Smooth muscle cell (in vitro differentiated cells): ENCODE measurements at regions not wholly inside any gene's neighbourhood (a gene's known extent, or its start where the extent isn't known, plus 50 kb on each side); places are given as distances from the start of the nearest gene placed in this dataset.
"Not testable (repeated sequence)": the region's sequence is repeated elsewhere in the genome, so short reads cannot be mapped to it uniquely, and the experiment has no call there.

Experiments used
- DNase-seq: peaks from one replicate; lab custom pipeline; 2025; ENCODE audit not compliant: unreplicated experiment; lab: John Stamatoyannopoulos, UW
- H2AFZ ChIP-seq: fragments of 200-600 bp; sonication (generic); 2 replicates; pipeline ENCODE4 v1.6.0; 2016; ENCODE audit warnings: antibody characterized with exemption, low read depth, mild to moderate bottlenecking
- H3F3A ChIP-seq: fragments of 200-600 bp; sonication (generic); 2 replicates; pipeline ENCODE4 v1.6.0; 2017; ENCODE audit warnings: antibody characterized with exemption, low read depth
- H3K27ac ChIP-seq: fragments of 200-600 bp; sonication (generic); 2 replicates; pipeline ENCODE4 v1.5.1; 2016; ENCODE audit warnings: low read depth, mild to moderate bottlenecking
- H3K27me3 ChIP-seq: fragments of 200-600 bp; sonication (generic); 2 replicates; pipeline ENCODE4 v1.6.1; 2016; ENCODE audit warnings: low read depth, mild to moderate bottlenecking
- H3K36me3 ChIP-seq: fragments of 200-600 bp; sonication (generic); 2 replicates; pipeline ENCODE4 v1.5.1; 2016; ENCODE audit warnings: low read depth
- H3K4me1 ChIP-seq: fragments of 200-600 bp; sonication (generic); 2 replicates; pipeline ENCODE4 v1.5.1; 2016; ENCODE audit warnings: low read depth
- H3K4me2 ChIP-seq: fragments of 200-600 bp; sonication (generic); 2 replicates; pipeline ENCODE4 v1.6.0; 2016; ENCODE audit warnings: mild to moderate bottlenecking
- H3K4me3 ChIP-seq: fragments of 200-600 bp; sonication (generic); 2 replicates; pipeline ENCODE4 v1.5.1; 2016; ENCODE audit warnings: mild to moderate bottlenecking
- H3K79me2 ChIP-seq: fragments of 200-600 bp; sonication (generic); 2 replicates; pipeline ENCODE4 v1.6.0; 2016; ENCODE audit warnings: low read depth, mild to moderate bottlenecking
- H3K9ac ChIP-seq: fragments of 200-600 bp; sonication (generic); 2 replicates; pipeline ENCODE4 v1.6.0; 2016; ENCODE audit warnings: low read depth
- H3K9me3 ChIP-seq: fragments of 200-600 bp; sonication (generic); replicated peaks from 2 replicates; pipeline ENCODE4 v1.5.1; 2016; ENCODE audit warnings: low read depth
- H4K20me1 ChIP-seq: fragments of 200-600 bp; sonication (generic); 2 replicates; pipeline ENCODE4 v1.6.0; 2016; ENCODE audit warnings: low read depth
- CTCF ChIP-seq: fragments of 200-600 bp; sonication (generic); IDR thresholded peaks from 2 replicates; pipeline ENCODE4 v1.5.1; 2017; ENCODE audit warnings: borderline replicate concordance, mild to moderate bottlenecking, antibody characterized with exemption; ENCODE audit not compliant: insufficient read depth, poor library complexity, severe bottlenecking
- WGBS: methylation state at CpG from one replicate; pipeline ENCODE4 v1.1.7; 2016; ENCODE audit warnings: low lambda C conversion rate; 5-methylcytosine and 5-hydroxymethylcytosine counted together

GRCh38 chr5:36795366-36795765 lies 81.2 kb upstream of the NIPBL start:
- Histone ChIP-seq H3K27me3 (peaks cover 11% of the 10 kb centered on the region), H3F3A (no peaks in the 10 kb centered on the region), H3K9me3 (no peaks in the 10 kb centered on the region), H4K20me1 (no peaks in the 10 kb centered on the region), H3K36me3 (no peaks in the 10 kb centered on the region), H3K27ac (no peak overlapping the region), H3K79me2 (no peaks in the 10 kb centered on the region), H2AFZ (no peak overlapping the region), H3K9ac (no peak overlapping the region), H3K4me1 (no peaks in the 10 kb centered on the region), H3K4me2 (no peak overlapping the region), H3K4me3 (no peak overlapping the region)
- DNase-seq = no peak
- 95% methylated on average over 4 of the region's 4 CpGs for WGBS
- TF ChIP-seq CTCF = no peak

GRCh38 chr5:36796155-36796554 lies 80.4 kb upstream of the NIPBL start:
- Histone ChIP-seq H3K9me3 (no peaks in the 10 kb centered on the region), H3K36me3 (no peaks in the 10 kb centered on the region), H3K27me3 (peaks cover 11% of the 10 kb centered on the region), H3K9ac (no peak overlapping the region), H3K27ac (no peak overlapping the region), H3K4me2 (no peak overlapping the region), H3K4me3 (no peak overlapping the region), H3F3A (no peaks in the 10 kb centered on the region), H3K79me2 (no peaks in the 10 kb centered on the region), H3K4me1 (no peaks in the 10 kb centered on the region), H2AFZ (no peak overlapping the region), H4K20me1 (no peaks in the 10 kb centered on the region)
- no peak for DNase-seq
- 70% methylated on average over 3 of the region's 3 CpGs for WGBS
- no peak for TF ChIP-seq CTCF

GRCh38 chr5:36801523-36801922 lies 75.0 kb upstream of the NIPBL start:
- DNase-seq = no peak
- no peak overlapping the region for H3K4me2 ChIP-seq
- peaks cover 51% of the 10 kb centered on the region for H3K27me3 ChIP-seq
- H3K9me3 ChIP-seq = no peaks in the 10 kb centered on the region
- no peak overlapping the region for H3K4me3 ChIP-seq
- no peaks in the 10 kb centered on the region for H3F3A ChIP-seq
- H3K27ac ChIP-seq = no peak overlapping the region
- no peaks in the 10 kb centered on the region for H3K36me3 ChIP-seq
- H3K9ac ChIP-seq = no peak overlapping the region
- H3K79me2 ChIP-seq = no peaks in the 10 kb centered on the region
- H3K4me1 ChIP-seq = no peaks in the 10 kb centered on the region
- no peak for TF ChIP-seq CTCF
- no peaks in the 10 kb centered on the region for H4K20me1 ChIP-seq
- H2AFZ ChIP-seq = no peak overlapping the region

- no peaks in the 10 kb centered on the region for H3K4me1 ChIP-seq
- no peak overlapping the region for H3K27ac ChIP-seq
- H3K79me2 ChIP-seq = no peaks in the 10 kb centered on the region
- TF ChIP-seq CTCF = no peak
- no peak overlapping the region for H3K4me3 ChIP-seq
- DNase-seq = no peak
- H4K20me1 ChIP-seq = no peaks in the 10 kb centered on the region
- no peak overlapping the region for H3K9ac ChIP-seq
- no peak overlapping the region for H2AFZ ChIP-seq
- H3F3A ChIP-seq = no peaks in the 10 kb centered on the region
- H3K4me2 ChIP-seq = no peak overlapping the region
- 89% methylated on average over 5 of the region's 5 CpGs for WGBS
- no peaks in the 10 kb centered on the region for H3K9me3 ChIP-seq
- H3K36me3 ChIP-seq = no peaks in the 10 kb centered on the region
- H3K27me3 ChIP-seq = peaks cover 56% of the 10 kb centered on the region
Measured at GRCh38 chr5:36802187-36802586, 74.4 kb upstream of the NIPBL start.

GRCh38 chr5:36813249-36813648 lies 63.3 kb upstream of the NIPBL start:
- H3K9me3 ChIP-seq = not testable (repeated sequence)
- 95% methylated on average over 4 of the region's 4 CpGs for WGBS

More at GRCh38 chr5:36813249-36813648, 63.3 kb upstream of the NIPBL start:
- not testable (repeated sequence) for H3K27ac ChIP-seq, H3K4me1 ChIP-seq, DNase-seq, H3K9ac ChIP-seq, H3K79me2 ChIP-seq, H2AFZ ChIP-seq, H3K4me2 ChIP-seq, H3K36me3 ChIP-seq, H4K20me1 ChIP-seq, H3K4me3 ChIP-seq, H3F3A ChIP-seq
- peaks cover 37% of the 10 kb centered on the region for H3K27me3 ChIP-seq
